H1 (cell line): ENCODE measurements at regions not wholly inside any gene's neighbourhood (a gene's known extent, or its start where the extent isn't known, plus 50 kb on each side); places are given as distances from the start of the nearest gene placed in this dataset.

Experiments
- CTCF ChIA-PET: fragments of 300-600 bp; sonication (Branson Sonifier 250); formaldehyde crosslinking; loops from one replicate; lab custom pipeline; 2021; ENCODE audit not compliant: partially characterized antibody; lab: Charles Lee
- POLR2A ChIA-PET: fragments of 300-600 bp; sonication (Branson Sonifier 250); formaldehyde crosslinking; loops from one replicate; lab custom pipeline; 2021; ENCODE audit warnings: inconsistent platforms; ENCODE audit not compliant: partially characterized antibody; lab: Charles Lee
- DNase-seq, 2 experiments: peaks; one replicate each; pipeline versions ENCODE4 v3.0.0 to v3.0.0-alpha.2; 2010 to 2022; ENCODE audit warnings: low spot score in 2 of 2, low read depth in 1 of 2, mixed read lengths in 1 of 2
- FAIRE-seq: peaks from 2 replicates; lab custom pipeline; 2011; peaks lifted over from hg19 to GRCh38; lab: Jason Lieb, UNC
- H2AFZ ChIP-seq: 2 replicates; pipeline ENCODE4 v1.8.1; 2012; ENCODE audit warnings: low read length, inconsistent platforms
- H2AK5ac ChIP-seq: 2 replicates; pipeline ENCODE4 v1.6.1; 2013; ENCODE audit warnings: low read depth, low read length
- H2BK120ac ChIP-seq: replicated peaks from 2 replicates; pipeline ENCODE3; 2013; ENCODE audit warnings: low read depth, low read length, inconsistent platforms
- H2BK12ac ChIP-seq: 2 replicates; pipeline ENCODE4 v1.6.1; 2013; ENCODE audit warnings: low read depth, low read length
- H2BK15ac ChIP-seq: 2 replicates; pipeline ENCODE4 v1.6.1; 2013; ENCODE audit warnings: low read length
- H2BK20ac ChIP-seq: 2 replicates; pipeline ENCODE4 v1.6.1; 2013; ENCODE audit warnings: low read length
- H2BK5ac ChIP-seq: 2 replicates; pipeline ENCODE4 v1.6.1; 2013; ENCODE audit warnings: low read depth, low read length
- H3K14ac ChIP-seq: 2 replicates; pipeline ENCODE4 v1.6.1; 2013; ENCODE audit warnings: inconsistent platforms; ENCODE audit not compliant: insufficient read length
- H3K18ac ChIP-seq: 2 replicates; pipeline ENCODE4 v1.6.1; 2013; ENCODE audit warnings: low read length; ENCODE audit errors: extremely low read depth
- H3K23ac ChIP-seq: 2 replicates; pipeline ENCODE4 v1.6.1; 2013; ENCODE audit warnings: inconsistent platforms; ENCODE audit not compliant: insufficient read length
- H3K23me2 ChIP-seq: 2 replicates; pipeline ENCODE4 v1.6.1; 2013; ENCODE audit warnings: low read depth, low read length
- H3K27ac ChIP-seq: 2 replicates; pipeline ENCODE4 v1.6.1; 2011; ENCODE audit warnings: low read depth, low read length, inconsistent platforms
- H3K27me3 ChIP-seq, 4 experiments: replicated peaks in 1 of 4; 1 replicate in 1 of 4; 2 replicates in 3 of 4; pipeline versions ENCODE4 v1.6.1 to v1.8.1; 2011 to 2013; ENCODE audit warnings: low read length in 3 of 4, mild to moderate bottlenecking in 3 of 4, inconsistent platforms in 2 of 4, mixed read lengths in 2 of 4, moderate library complexity in 1 of 4; ENCODE audit not compliant: control insufficient read depth in 3 of 4, insufficient read depth in 3 of 4; ENCODE audit errors: extremely low read depth in 1 of 4
- H3K36me3 ChIP-seq, 4 experiments: 2 replicates each; pipeline versions ENCODE4 v1.6.1 to v1.8.1; 2011 to 2013; ENCODE audit warnings: mild to moderate bottlenecking in 4 of 4, low read length in 3 of 4, moderate library complexity in 2 of 4, control low read depth in 1 of 4, inconsistent platforms in 1 of 4; ENCODE audit not compliant: insufficient read depth in 4 of 4, control insufficient read depth in 2 of 4
- H3K4ac ChIP-seq: replicated peaks from 2 replicates; pipeline ENCODE3; 2013; ENCODE audit warnings: low read length, low read depth, mixed read lengths, inconsistent platforms; ENCODE audit not compliant: insufficient read length
- H3K4me1 ChIP-seq, 4 experiments: replicated peaks in 1 of 4; 1 replicate in 1 of 4; 2 replicates in 3 of 4; pipeline versions ENCODE4 v1.6.1 to v1.8.1; 2011 to 2013; ENCODE audit warnings: low read length in 3 of 4, inconsistent platforms in 2 of 4, mixed read lengths in 1 of 4; ENCODE audit not compliant: insufficient read depth in 4 of 4, control insufficient read depth in 3 of 4
- H3K4me2 ChIP-seq, 2 experiments: 2 replicates each; pipeline versions ENCODE4 v1.6.1 to v1.8.1; 2011 to 2013; ENCODE audit warnings: low read depth in 2 of 2, low read length in 2 of 2, control low read depth in 1 of 2, inconsistent platforms in 1 of 2, mild to moderate bottlenecking in 1 of 2; ENCODE audit not compliant: insufficient read depth in 1 of 2
- H3K4me3 ChIP-seq, 4 experiments: fragments of 200-600, 300-600 bp in 1 of 4; sonication (generic), shearing (Covaris generic), sonication (Bioruptor Twin) in 1 of 4; 2 replicates each; pipeline versions ENCODE4 v1.5.1 to v1.8.1; 2011 to 2016; ENCODE audit warnings: low read length in 4 of 4, low read depth in 3 of 4, control low read depth in 2 of 4, inconsistent platforms in 2 of 4, mild to moderate bottlenecking in 2 of 4, mixed read lengths in 1 of 4, moderate library complexity in 1 of 4; ENCODE audit not compliant: insufficient read depth in 2 of 4; ENCODE audit errors: extremely low read depth in 1 of 4
- H3K56ac ChIP-seq: replicated peaks from 2 replicates; pipeline ENCODE3; 2013; ENCODE audit warnings: low read depth, mild to moderate bottlenecking, mixed read lengths, low read length, inconsistent platforms; ENCODE audit not compliant: insufficient read length
- H3K79me1 ChIP-seq: 2 replicates; pipeline ENCODE4 v1.6.1; 2013; ENCODE audit warnings: low read depth, low read length, control low read depth
- H3K79me2 ChIP-seq, 2 experiments: 2 replicates each; pipeline versions ENCODE4 v1.6.1 to v1.8.1; 2012 to 2013; ENCODE audit warnings: low read length in 2 of 2, mild to moderate bottlenecking in 2 of 2, inconsistent platforms in 1 of 2; ENCODE audit not compliant: insufficient read depth in 2 of 2, control insufficient read depth in 1 of 2
- H3K9ac ChIP-seq, 4 experiments: replicated peaks in 1 of 4; 1 replicate in 1 of 4; 2 replicates in 3 of 4; pipeline versions ENCODE4 v1.6.1 to v1.8.1; 2011 to 2013; ENCODE audit warnings: low read depth in 3 of 4, low read length in 3 of 4, control low read depth in 2 of 4, mild to moderate bottlenecking in 2 of 4, moderate library complexity in 2 of 4, inconsistent platforms in 1 of 4; ENCODE audit errors: extremely low read depth in 1 of 4
- H3K9me3 ChIP-seq, 2 experiments: 2 replicates each; pipeline versions ENCODE4 v1.6.1 to v1.8.1; 2012 to 2013; ENCODE audit warnings: mild to moderate bottlenecking in 2 of 2, moderate library complexity in 2 of 2, control low read depth in 1 of 2, inconsistent platforms in 1 of 2, low read depth in 1 of 2, low read length in 1 of 2, mixed read lengths in 1 of 2; ENCODE audit not compliant: insufficient read depth in 2 of 2
- H4K20me1 ChIP-seq, 2 experiments: replicated peaks in 1 of 2; 2 replicates each; pipeline versions ENCODE3 to v1.8.1; 2011 to 2013; ENCODE audit warnings: inconsistent platforms in 2 of 2, low read length in 2 of 2, mild to moderate bottlenecking in 1 of 2; ENCODE audit not compliant: insufficient read depth in 2 of 2, control insufficient read depth in 1 of 2
- H4K5ac ChIP-seq: 2 replicates; pipeline ENCODE4 v1.6.1; 2013; ENCODE audit warnings: low read length, low read depth, mixed read lengths, inconsistent platforms; ENCODE audit not compliant: insufficient read length
- H4K8ac ChIP-seq: 2 replicates; pipeline ENCODE4 v1.8.0; 2013; ENCODE audit warnings: mild to moderate bottlenecking, moderate library complexity, low read length, inconsistent platforms; ENCODE audit not compliant: insufficient read depth; ENCODE audit errors: extremely low read depth
- H4K91ac ChIP-seq: replicated peaks from 2 replicates; pipeline ENCODE3; 2013; ENCODE audit warnings: low read length, mixed read lengths, inconsistent platforms; ENCODE audit not compliant: insufficient read length
- KDM5A ChIP-seq: fragments of 200-600 bp; IDR thresholded peaks from 2 replicates; pipeline ENCODE4 v1.7.1; 2012; ENCODE audit warnings: mild to moderate bottlenecking, low read length, inconsistent platforms, mixed read lengths
- SAP30 ChIP-seq: fragments of 300-600 bp; sonication (generic); IDR thresholded peaks from 2 replicates; pipeline ENCODE4 v1.7.1; 2012; ENCODE audit warnings: low read length, moderate library complexity, mild to moderate bottlenecking, inconsistent platforms; ENCODE audit not compliant: insufficient read depth, insufficient replicate concordance
- WGBS, 2 experiments: shearing (Covaris generic) in 1 of 2; methylation state at CpG; one replicate each; pipeline versions ENCODE4 v1.1.6 to v1.1.7; 2013 to 2015; ENCODE audit warnings: low lambda C conversion rate in 2 of 2, mixed read lengths in 2 of 2, inconsistent platforms in 1 of 2, low coverage in 1 of 2, missing lambda C conversion rate in 1 of 2; ENCODE audit not compliant: insufficient replicate concordance in 2 of 2, insufficient coverage in 1 of 2, insufficient read length in 1 of 2; ENCODE audit errors: extremely low coverage in 1 of 2, missing lambda C conversion rate in 1 of 2; 5-methylcytosine and 5-hydroxymethylcytosine counted together

GRCh38 chr2:220293966-220294365 is 666.5 kb downstream of the SLC4A3 start:
- POLR2A ChIA-PET: no interaction called here

More at GRCh38 chr2:220293966-220294365, 666.5 kb downstream of the SLC4A3 start:
- H3K23me2 ChIP-seq: no peaks in the 10 kb centered on the region
- no peak for TF ChIP-seq KDM5A
- TF ChIP-seq SAP30: no peak
- TF ChIP-seq, all 59 proteins: peak for 0
- Histone ChIP-seq H3K79me1 (no peaks in the 10 kb centered on the region), H3K4me3 (no peak overlapping the region), H2AK5ac (no peak overlapping the region), H3K27ac (no peak overlapping the region), H3K4me2 (no peak overlapping the region), H3K18ac (no peak overlapping the region), H3K79me2 (no peaks in the 10 kb centered on the region), H3K9me3 (no peaks in the 10 kb centered on the region), H3K4me1 (peaks cover 0 to 2% (median 0%) of the 10 kb centered on the region in 4 experiments; a peak in 1 of 7 replicates), H2BK120ac (no peak overlapping the region), H3K36me3 (no peaks in the 10 kb centered on the region), H3K23ac (no peak overlapping the region), H3K9ac (no peak overlapping the region), H2BK12ac (no peak overlapping the region), H4K8ac (no peak overlapping the region), H4K91ac (no peak overlapping the region), H3K14ac (no peak overlapping the region), H3K56ac (no peak overlapping the region), H2AFZ (no peak overlapping the region), H4K5ac (no peak overlapping the region), H3K4ac (no peak overlapping the region), H4K20me1 (no peaks in the 10 kb centered on the region), H3K27me3 (no peaks in the 10 kb centered on the region; a peak in 1 of 7 replicates), H2BK5ac (no peak overlapping the region), H2BK15ac (no peak overlapping the region), H2BK20ac (no peak overlapping the region)
- no peak for FAIRE-seq
- 88% methylated on average over 1 of the region's 1 CpG; no CpG with 5 or more reads in 1 of the 2 experiments for WGBS, 2 experiments
- no peak for DNase-seq
- CTCF ChIA-PET: no interaction called here
